Astrocyte (in vitro differentiated cells and primary cell): ENCODE measurements at regions not wholly inside any gene's neighbourhood (a gene's known extent, or its start where the extent isn't known, plus 50 kb on each side); places are given as distances from the start of the nearest gene placed in this dataset.
A peak's percentile ranks its signal among the peaks of the same experiment; 100 is the strongest.

Experiments
- DNase-seq: peaks from one replicate; pipeline ENCODE4 v3.0.0-alpha.2; 2010; ENCODE audit warnings: low read depth
- FAIRE-seq: peaks from 2 replicates; lab custom pipeline; 2011; peaks lifted over from hg19 to GRCh38; lab: Jason Lieb, UNC
- H2AFZ ChIP-seq: 2 replicates; pipeline ENCODE4 v1.6.0; 2012; ENCODE audit warnings: low read depth, low read length, inconsistent platforms
- H3K27ac ChIP-seq: 2 replicates; pipeline ENCODE4 v1.5.1; 2011; ENCODE audit warnings: low read depth, low read length, inconsistent platforms
- H3K27me3 ChIP-seq: 2 replicates; pipeline ENCODE4 v1.6.0; 2011; ENCODE audit warnings: low read length, inconsistent platforms; ENCODE audit not compliant: insufficient read depth
- H3K36me3 ChIP-seq: 2 replicates; pipeline ENCODE4 v1.5.1; 2011; ENCODE audit warnings: low read length, inconsistent platforms; ENCODE audit not compliant: insufficient read depth
- H3K4me1 ChIP-seq: 2 replicates; pipeline ENCODE4 v1.5.1; 2011; ENCODE audit warnings: low read length, inconsistent platforms; ENCODE audit not compliant: insufficient read depth
- H3K4me2 ChIP-seq: 2 replicates; pipeline ENCODE4 v1.6.0; 2012; ENCODE audit warnings: low read length, inconsistent platforms
- H3K4me3 ChIP-seq: 2 replicates; pipeline ENCODE4 v1.5.1; 2011; ENCODE audit warnings: low read depth, mild to moderate bottlenecking, low read length, inconsistent platforms; ENCODE audit not compliant: insufficient read depth
- H3K79me2 ChIP-seq: 2 replicates; pipeline ENCODE4 v1.6.0; 2012; ENCODE audit warnings: mild to moderate bottlenecking, low read length, inconsistent platforms; ENCODE audit not compliant: insufficient read depth
- H3K9ac ChIP-seq: 2 replicates; pipeline ENCODE4 v1.6.0; 2012; ENCODE audit warnings: mild to moderate bottlenecking, low read length, inconsistent platforms
- H3K9me3 ChIP-seq: 2 replicates; pipeline ENCODE4 v1.5.1; 2012; ENCODE audit warnings: low read depth, mild to moderate bottlenecking, low read length, inconsistent platforms; ENCODE audit not compliant: insufficient read depth
- H4K20me1 ChIP-seq: 2 replicates; pipeline ENCODE4 v1.6.0; 2012; ENCODE audit warnings: low read length, inconsistent platforms; ENCODE audit not compliant: insufficient read depth
- H3K27ac Mint-ChIP-seq: one replicate; pipeline ENCODE4 v1.8.0; 2021; ENCODE audit warnings: mild to moderate bottlenecking, mixed read lengths; ENCODE audit not compliant: unreplicated experiment
- H3K27me3 Mint-ChIP-seq: one replicate; pipeline ENCODE4 v1.8.0; 2021; ENCODE audit warnings: low read depth, mixed read lengths; ENCODE audit not compliant: unreplicated experiment
- H3K36me3 Mint-ChIP-seq: one replicate; pipeline ENCODE4 v1.8.0; 2021; ENCODE audit warnings: low read depth, mixed read lengths; ENCODE audit not compliant: unreplicated experiment
- H3K4me1 Mint-ChIP-seq: one replicate; pipeline ENCODE4 v1.8.0; 2021; ENCODE audit warnings: low read depth, mixed read lengths; ENCODE audit not compliant: unreplicated experiment
- H3K4me3 Mint-ChIP-seq: one replicate; pipeline ENCODE4 v1.8.0; 2021; ENCODE audit warnings: mild to moderate bottlenecking, moderate library complexity, mixed read lengths; ENCODE audit not compliant: unreplicated experiment
- H3K9me3 Mint-ChIP-seq: one replicate; pipeline ENCODE4 v1.8.0; 2021; ENCODE audit warnings: mild to moderate bottlenecking, mixed read lengths; ENCODE audit not compliant: unreplicated experiment
- EZH2 ChIP-seq: IDR thresholded peaks from 2 replicates; pipeline ENCODE4 v1.6.1; 2012; ENCODE audit warnings: mild to moderate bottlenecking, low read length, inconsistent platforms; ENCODE audit not compliant: insufficient read depth
- TF ChIP-seq, protein P1 (sequence below): IDR thresholded peaks from 2 replicates; pipeline ENCODE4 v1.5.1; 2011; ENCODE audit warnings: low read depth, mild to moderate bottlenecking, inconsistent platforms, low read length, moderate library complexity; ENCODE audit not compliant: insufficient read depth

DNA sequence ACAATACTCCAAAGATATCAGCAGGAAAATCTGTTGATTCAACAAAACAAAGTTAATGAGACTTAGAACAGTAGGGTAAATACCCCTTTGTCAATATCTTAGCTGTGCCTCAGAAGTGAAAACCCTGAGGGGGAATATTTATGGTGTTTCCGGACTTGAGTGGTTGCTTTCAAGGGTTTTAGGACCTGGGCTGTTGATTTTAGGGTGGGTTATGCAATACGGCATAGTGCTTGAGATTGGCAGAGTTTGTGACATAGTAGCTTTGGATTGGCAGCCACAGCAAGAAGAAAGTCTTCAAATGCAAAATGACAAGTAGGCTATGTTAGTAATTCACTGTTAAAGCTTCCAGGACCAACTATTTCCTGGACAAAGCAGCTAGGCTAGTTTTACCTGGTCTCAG lies 826.3 kb upstream of the CDH2 start:
- H2AFZ ChIP-seq = no peak overlapping the region
- TF ChIP-seq, protein P1, sequence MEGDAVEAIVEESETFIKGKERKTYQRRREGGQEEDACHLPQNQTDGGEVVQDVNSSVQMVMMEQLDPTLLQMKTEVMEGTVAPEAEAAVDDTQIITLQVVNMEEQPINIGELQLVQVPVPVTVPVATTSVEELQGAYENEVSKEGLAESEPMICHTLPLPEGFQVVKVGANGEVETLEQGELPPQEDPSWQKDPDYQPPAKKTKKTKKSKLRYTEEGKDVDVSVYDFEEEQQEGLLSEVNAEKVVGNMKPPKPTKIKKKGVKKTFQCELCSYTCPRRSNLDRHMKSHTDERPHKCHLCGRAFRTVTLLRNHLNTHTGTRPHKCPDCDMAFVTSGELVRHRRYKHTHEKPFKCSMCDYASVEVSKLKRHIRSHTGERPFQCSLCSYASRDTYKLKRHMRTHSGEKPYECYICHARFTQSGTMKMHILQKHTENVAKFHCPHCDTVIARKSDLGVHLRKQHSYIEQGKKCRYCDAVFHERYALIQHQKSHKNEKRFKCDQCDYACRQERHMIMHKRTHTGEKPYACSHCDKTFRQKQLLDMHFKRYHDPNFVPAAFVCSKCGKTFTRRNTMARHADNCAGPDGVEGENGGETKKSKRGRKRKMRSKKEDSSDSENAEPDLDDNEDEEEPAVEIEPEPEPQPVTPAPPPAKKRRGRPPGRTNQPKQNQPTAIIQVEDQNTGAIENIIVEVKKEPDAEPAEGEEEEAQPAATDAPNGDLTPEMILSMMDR = no peak
- no peak for TF ChIP-seq EZH2

DNA sequence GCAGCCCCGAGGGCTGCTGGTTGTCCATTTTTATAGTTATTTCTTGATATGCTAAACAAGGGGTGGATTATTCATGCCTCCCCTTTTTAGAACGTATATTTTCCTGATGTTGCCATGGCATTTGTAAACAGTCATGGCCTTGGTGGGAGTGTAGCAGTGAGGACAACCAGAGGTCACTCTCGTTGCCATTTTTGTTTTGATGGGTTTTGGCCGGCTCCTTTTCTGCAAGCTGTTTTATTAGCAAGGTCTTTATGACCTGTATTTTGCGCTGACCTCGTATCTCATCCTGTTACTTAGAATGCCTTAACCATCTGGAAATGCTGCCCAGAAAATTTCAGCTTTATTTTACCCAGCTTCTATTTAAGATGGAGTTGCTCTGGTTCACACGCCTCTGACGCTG lies 825.8 kb upstream of the CDH2 start:
- Histone ChIP-seq H3K9me3 (no peaks in the 10 kb centered on the region), H3K27ac (no peak overlapping the region), H4K20me1 (no peaks in the 10 kb centered on the region), H3K4me2 (no peak overlapping the region), H2AFZ (no peak overlapping the region), H3K4me1 (no peaks in the 10 kb centered on the region), H3K4me3 (no peak overlapping the region), H3K79me2 (no peaks in the 10 kb centered on the region), H3K36me3 (no peaks in the 10 kb centered on the region), H3K27me3 (no peaks in the 10 kb centered on the region), H3K9ac (no peak overlapping the region)
- no peak overlapping the region for H3K4me3 Mint-ChIP-seq
- H3K36me3 Mint-ChIP-seq = no peaks in the 10 kb centered on the region
- FAIRE-seq (no peak), DNase-seq (no peak)
- no peaks in the 10 kb centered on the region for H3K4me1 Mint-ChIP-seq
- TF ChIP-seq, protein P1 = no peak
- no peak for TF ChIP-seq EZH2
- H3K27me3 Mint-ChIP-seq = no peaks in the 10 kb centered on the region
- no peak overlapping the region for H3K27ac Mint-ChIP-seq
- H3K9me3 Mint-ChIP-seq = no peaks in the 10 kb centered on the region

More for the DNA sequence above, 826.3 kb upstream of the CDH2 start:
- Histone ChIP-seq H3K9ac (no peak overlapping the region), H3K27me3 (no peaks in the 10 kb centered on the region), H3K4me2 (no peak overlapping the region), H3K4me3 (no peak overlapping the region), H3K9me3 (no peaks in the 10 kb centered on the region), H4K20me1 (no peaks in the 10 kb centered on the region), H3K79me2 (no peaks in the 10 kb centered on the region), H3K27ac (no peak overlapping the region), H3K4me1 (no peaks in the 10 kb centered on the region), H3K36me3 (no peaks in the 10 kb centered on the region)
- Mint-ChIP-seq H3K27me3 (no peaks in the 10 kb centered on the region), H3K27ac (no peak overlapping the region), H3K4me1 (no peaks in the 10 kb centered on the region), H3K9me3 (no peaks in the 10 kb centered on the region), H3K4me3 (no peak overlapping the region), H3K36me3 (no peaks in the 10 kb centered on the region)
- no peak for DNase-seq
- FAIRE-seq = no peak

DNA sequence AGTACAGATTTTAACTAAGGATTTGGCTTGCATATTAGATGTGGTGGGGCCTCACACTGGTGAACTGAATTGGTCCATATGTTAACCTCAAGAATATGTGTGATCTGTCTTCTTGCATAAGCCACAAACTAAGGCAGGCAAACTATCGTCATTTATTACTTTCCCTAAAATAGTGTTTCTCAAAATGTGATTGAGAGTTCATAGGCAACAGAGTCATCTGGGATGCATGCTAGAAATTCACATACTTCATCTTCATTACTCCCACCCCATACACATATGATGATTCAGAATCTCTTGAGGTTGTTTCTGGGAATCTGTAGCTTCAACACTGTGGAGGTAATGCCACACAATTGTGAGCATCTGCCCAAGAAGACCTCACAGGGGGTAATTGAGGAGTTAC lies 822.8 kb upstream of the CDH2 start:
- no peaks in the 10 kb centered on the region for H3K27me3 Mint-ChIP-seq
- H3K4me3 Mint-ChIP-seq = no peak overlapping the region
- no peaks in the 10 kb centered on the region for H3K9me3 ChIP-seq
- H3K27ac Mint-ChIP-seq = no peak overlapping the region
- no peak overlapping the region for H3K4me3 ChIP-seq
- no peak overlapping the region for H3K27ac ChIP-seq
- H3K36me3 Mint-ChIP-seq = no peaks in the 10 kb centered on the region
- H3K4me1 ChIP-seq = no peaks in the 10 kb centered on the region
- H3K79me2 ChIP-seq = no peaks in the 10 kb centered on the region
- FAIRE-seq (no peak), DNase-seq (peak; percentile 76)
- no peak overlapping the region for H3K4me2 ChIP-seq
- H3K4me1 Mint-ChIP-seq = no peaks in the 10 kb centered on the region
- H3K9me3 Mint-ChIP-seq = no peaks in the 10 kb centered on the region
- no peak overlapping the region for H3K9ac ChIP-seq
- H2AFZ ChIP-seq = no peak overlapping the region
- H3K36me3 ChIP-seq = no peaks in the 10 kb centered on the region
- H4K20me1 ChIP-seq = no peaks in the 10 kb centered on the region
- no peaks in the 10 kb centered on the region for H3K27me3 ChIP-seq
- TF ChIP-seq, protein P1 = no peak
- no peak for TF ChIP-seq EZH2
